HG03175 (cell line): ENCODE measurements at regions not wholly inside any gene's neighbourhood (a gene's known extent, or its start where the extent isn't known, plus 50 kb on each side); places are given as distances from the start of the nearest gene placed in this dataset.
"Not testable (repeated sequence)": the region's sequence is repeated elsewhere in the genome, so short reads cannot be mapped to it uniquely, and the experiment has no call there.

Experiments used
- ATAC-seq: cut with Tn5 transposase; IDR thresholded peaks from one replicate; pipeline ENCODE4 v1.9.1; 2021; ENCODE audit warnings: mild to moderate bottlenecking, moderate library complexity; ENCODE audit not compliant: unreplicated experiment

- ATAC-seq, result no peak
Observed at GRCh38 chr6:121856296-121856695, 420.9 kb downstream of the GJA1 start.

GRCh38 chr6:121857551-121857950, 422.1 kb downstream of the GJA1 start:
- no peak for ATAC-seq

GRCh38 chr6:121858310-121858709, 422.9 kb downstream of the GJA1 start:
- ATAC-seq, result no peak

GRCh38 chr6:121858986-121859385, 423.5 kb downstream of the GJA1 start:
- ATAC-seq, result no peak

- ATAC-seq, result no peak
Observed at GRCh38 chr6:121865811-121866210, 430.4 kb downstream of the GJA1 start.

GRCh38 chr6:121867095-121867494, 431.6 kb downstream of the GJA1 start:
- no peak for ATAC-seq

GRCh38 chr6:121868206-121868605, 432.8 kb downstream of the GJA1 start:
- no peak for ATAC-seq

- ATAC-seq, result no peak
Observed at GRCh38 chr6:121873595-121873994, 438.1 kb downstream of the GJA1 start.

- ATAC-seq, result no peak
Observed at GRCh38 chr6:121876721-121877120, 441.3 kb downstream of the GJA1 start.

- no peak for ATAC-seq
Observed at GRCh38 chr6:121879149-121879548, 443.7 kb downstream of the GJA1 start.

- ATAC-seq, result no peak
Observed at GRCh38 chr6:121880831-121881230, 445.4 kb downstream of the GJA1 start.

GRCh38 chr6:121881974-121882667, 446.7 kb downstream of the GJA1 start:
- no peak for ATAC-seq

GRCh38 chr6:121884091-121884490, 448.6 kb downstream of the GJA1 start:
- no peak for ATAC-seq

- no peak for ATAC-seq
Observed at GRCh38 chr6:121884620-121885019, 449.2 kb downstream of the GJA1 start.

GRCh38 chr6:121885399-121886152, 450.1 kb downstream of the GJA1 start:
- no peak for ATAC-seq

- ATAC-seq, result no peak
Observed at GRCh38 chr6:121886223-121886830, 450.9 kb downstream of the GJA1 start.

- no peak for ATAC-seq
Observed at GRCh38 chr6:121887724-121888123, 452.3 kb downstream of the GJA1 start.

- no peak for ATAC-seq
Observed at GRCh38 chr6:121890307-121890910, 455.0 kb downstream of the GJA1 start.

- not testable (repeated sequence) for ATAC-seq
Observed at GRCh38 chr6:121895731-121896130, 460.3 kb downstream of the GJA1 start.

- ATAC-seq, result no peak
Observed at GRCh38 chr6:121896363-121896762, 460.9 kb downstream of the GJA1 start.

- no peak for ATAC-seq
Observed at GRCh38 chr6:121896771-121897170, 461.3 kb downstream of the GJA1 start.

- no peak for ATAC-seq
Observed at GRCh38 chr6:121897337-121897760, 461.9 kb downstream of the GJA1 start.
